GM18907 (cell line): ENCODE measurements at regions not wholly inside any gene's neighbourhood (a gene's known extent, or its start where the extent isn't known, plus 50 kb on each side); places are given as distances from the start of the nearest gene placed in this dataset.

Source experiments
- ATAC-seq: cut with Tn5 transposase; IDR thresholded peaks from one replicate; pipeline ENCODE4 v1.9.1; 2021; ENCODE audit warnings: mild to moderate bottlenecking, moderate library complexity; ENCODE audit not compliant: unreplicated experiment

DNA sequence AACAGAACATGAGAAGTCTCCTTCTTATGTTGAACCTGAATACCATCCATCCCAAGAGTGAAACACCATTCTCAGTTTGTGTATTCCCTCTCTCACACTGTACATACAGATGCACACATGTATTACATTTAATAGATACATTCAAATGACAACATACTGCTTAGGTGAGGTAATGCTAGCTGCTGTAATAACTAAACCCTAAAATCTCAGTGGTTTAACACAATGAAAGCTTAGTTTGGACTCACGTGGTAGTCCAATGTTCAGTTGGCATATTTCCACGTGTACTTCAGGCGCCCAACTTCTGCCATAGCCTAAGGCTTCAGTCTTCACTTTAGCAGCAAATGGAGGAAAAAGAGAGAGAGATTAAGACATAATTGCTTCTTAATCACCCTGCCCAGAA is 351.1 kb upstream of the PMFBP1 start:
- ATAC-seq: no peak

DNA sequence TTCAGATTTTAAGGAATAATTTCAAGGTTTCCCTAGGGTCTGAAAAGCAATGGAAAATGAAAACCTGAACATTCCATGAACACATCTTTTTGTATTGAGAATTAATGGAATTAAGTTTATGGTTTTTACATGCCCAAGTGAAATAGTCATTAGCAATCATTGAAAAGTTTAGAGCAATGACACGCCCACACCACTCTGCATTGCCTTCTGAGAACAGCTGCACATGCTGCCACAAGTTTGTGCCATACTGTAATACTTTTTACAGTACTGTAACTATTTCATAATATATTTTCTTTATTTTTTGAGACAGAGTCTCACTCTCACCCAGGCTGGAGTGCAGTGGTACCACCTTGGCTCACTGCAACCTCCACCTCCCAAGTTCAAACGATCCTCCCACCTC is 345.2 kb upstream of the PMFBP1 start:
- ATAC-seq: no peak

DNA sequence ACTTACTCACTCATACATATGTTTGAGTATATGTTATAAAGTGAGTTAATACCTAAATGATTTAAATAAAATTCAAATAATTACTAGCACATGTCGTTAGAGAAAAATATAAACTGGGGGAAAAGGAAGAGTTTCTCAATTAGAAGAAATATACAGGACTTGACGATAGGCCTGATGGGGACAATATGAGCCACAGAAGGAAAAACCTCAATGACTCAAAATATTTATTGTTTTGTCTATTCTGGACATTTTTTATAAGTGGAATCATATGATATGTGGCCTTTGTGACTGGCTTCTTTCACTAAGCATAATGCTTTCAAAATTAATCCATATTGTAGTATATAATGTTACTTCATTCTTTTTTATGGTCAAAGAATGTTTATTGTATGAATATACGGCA is 339.2 kb upstream of the PMFBP1 start:
- ATAC-seq: no peak

DNA sequence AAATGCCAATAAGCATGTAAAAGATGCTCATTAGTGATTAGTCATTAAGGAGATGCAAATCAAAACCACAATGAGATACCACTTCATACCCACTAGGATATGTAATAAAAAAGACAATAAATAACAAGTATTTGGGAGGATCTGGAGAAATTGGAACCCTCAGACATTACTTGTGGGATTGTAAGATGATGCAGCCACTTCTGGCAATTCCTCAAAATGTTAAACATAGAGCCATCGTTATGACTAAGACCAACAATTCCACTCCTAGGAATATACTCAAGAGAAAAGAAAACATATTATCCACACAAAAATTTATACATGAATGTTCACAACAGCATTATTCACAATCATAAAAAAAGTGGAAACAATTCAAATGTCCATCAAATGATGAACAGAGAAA is 336.2 kb upstream of the PMFBP1 start:
- no peak for ATAC-seq

DNA sequence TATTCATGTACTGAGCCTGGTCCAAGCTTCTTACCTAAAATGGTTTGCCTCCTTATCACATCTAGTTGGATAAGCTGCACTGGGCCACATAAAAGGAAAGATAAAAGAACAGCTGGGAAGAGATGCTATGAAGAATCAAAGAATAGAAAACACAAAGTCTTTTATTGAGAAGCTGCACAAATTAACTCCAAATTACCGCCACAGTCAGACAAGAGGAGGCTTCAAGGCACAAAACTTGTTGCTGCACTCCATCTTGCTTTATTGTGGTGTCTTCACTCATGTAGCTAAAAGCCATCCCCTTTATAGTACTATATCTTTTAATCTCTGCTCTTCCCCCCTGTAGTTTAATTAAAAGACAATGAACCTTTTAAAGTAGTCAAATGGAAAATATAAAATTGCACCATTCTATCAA is 330.6 kb upstream of the PMFBP1 start:
- no peak for ATAC-seq

DNA sequence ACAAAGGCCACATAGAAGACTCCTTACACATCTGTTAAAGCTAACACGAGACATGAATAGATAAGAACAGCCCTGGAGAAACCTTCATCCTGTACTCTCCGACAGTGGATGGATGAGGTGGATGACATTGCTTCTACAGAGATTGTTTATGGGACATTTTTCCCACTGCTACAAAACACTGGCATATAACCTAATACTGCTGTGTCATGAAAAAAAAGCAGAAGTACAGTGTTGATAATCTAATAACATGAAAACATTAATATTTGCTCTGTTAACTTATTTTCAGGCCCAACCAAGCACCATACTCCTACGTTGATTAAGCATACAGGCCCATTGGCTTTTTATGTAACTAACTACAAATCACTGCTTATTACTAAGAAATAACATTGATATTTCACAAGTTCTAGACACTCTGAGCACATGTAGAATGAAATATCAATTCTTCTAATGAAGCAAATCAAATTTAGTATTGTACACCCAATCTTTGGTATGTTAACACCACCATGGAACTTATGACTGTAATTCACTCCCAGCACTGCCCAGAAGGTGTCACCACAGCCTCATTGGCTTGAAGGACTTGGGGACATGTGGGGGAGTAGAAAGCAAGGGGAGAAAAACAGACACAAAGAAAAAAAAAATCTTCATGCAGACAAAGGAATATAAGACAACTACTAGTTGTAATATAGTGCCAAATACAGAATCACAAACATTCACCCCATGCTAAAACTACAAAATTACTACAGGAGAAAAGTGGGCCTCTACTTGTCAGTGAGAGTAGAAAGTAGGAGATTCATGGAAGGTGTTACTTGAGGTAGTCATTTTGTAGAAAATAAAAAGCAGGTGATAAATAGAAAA is 330.0 kb upstream of the PMFBP1 start:
- ATAC-seq: peak; percentile 91

DNA sequence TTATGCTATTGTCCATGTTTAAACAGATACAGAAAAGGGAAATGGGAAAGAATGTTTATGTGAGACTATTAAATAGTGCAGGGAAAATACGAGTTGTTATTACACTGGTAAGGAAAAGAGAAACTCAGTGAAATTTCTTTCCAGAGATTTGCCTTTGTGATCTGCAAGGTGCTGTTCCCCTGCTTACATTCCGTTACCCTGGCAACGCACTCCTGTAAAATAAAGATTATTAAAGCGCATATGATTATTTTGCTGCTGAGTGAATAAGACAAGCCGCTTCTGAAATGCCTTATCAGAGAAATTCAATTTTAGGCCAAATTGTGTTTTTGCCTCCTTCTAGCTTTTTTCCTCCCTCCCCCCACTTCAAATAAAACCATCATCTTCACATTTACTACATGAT is 328.6 kb upstream of the PMFBP1 start:
- no peak for ATAC-seq

DNA sequence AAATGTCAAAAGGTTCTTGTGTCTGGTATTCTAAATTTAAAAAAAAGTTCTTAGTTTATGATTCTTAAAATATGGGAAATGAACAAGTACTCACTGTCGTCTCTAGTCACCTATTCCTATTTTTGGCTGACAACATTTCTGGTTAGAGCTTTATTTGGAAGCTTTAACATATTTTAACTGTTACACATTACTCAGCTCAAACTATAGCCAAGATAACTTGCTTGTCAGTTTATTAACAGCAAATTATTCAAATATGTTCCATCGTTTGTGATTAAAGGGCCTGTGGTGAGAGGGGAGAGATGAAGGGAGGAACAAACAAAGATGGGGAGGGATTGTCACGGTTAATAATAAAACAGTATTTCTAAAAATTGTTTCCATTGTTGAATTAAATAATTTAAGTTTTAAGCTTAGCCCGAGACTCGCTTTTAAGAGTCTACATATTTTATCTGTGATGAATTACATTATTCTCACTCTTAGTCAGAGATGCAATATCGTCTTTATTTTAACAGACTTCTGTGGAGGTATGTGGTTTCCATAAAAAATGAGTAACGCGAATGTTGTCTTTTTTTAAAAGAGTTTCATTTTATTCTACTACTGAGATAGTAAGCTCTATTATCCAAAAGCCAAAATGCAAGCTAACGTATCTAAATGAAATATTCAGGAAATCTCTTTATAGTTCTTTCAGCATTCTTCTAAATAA is 321.9 kb upstream of the PMFBP1 start:
- ATAC-seq: no peak

DNA sequence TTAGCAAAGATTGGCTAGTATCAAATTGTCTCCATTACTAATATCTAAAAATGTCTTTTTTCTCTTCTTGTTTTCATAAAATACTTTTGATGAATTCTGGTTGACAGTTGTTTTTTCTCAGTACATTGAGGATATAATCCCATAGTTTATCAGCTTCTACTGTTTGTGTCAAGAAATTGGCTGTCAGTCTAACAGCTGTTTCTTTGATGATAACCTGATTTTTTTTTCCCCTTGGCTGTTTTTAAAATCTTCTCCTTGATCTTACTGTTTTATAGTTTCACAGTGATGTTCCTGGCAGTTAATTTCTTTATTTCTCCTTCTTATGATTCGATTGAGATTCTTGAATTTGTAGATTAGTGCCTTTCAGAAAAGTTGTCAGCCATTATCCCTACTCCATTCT is 315.3 kb upstream of the PMFBP1 start:
- ATAC-seq: no peak

DNA sequence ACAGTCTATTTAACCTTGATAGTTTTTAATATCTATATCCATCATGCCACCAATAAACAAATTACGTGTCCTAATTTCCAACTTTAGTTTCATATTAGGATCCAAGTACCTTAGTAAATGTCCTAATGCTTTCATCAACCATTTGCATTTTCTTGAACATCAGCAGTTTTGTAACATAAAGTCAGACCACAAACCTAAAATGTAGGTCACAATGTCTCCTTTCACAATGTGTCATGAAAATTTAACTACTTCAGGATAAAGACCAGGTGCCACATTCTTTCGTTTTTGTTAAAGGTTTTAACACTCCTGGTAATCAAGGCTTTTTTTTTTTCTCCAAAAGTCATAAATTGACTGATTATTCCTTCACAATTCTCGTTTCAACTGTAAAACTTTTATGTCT is 310.7 kb upstream of the PMFBP1 start:
- ATAC-seq: peak; percentile 59

DNA sequence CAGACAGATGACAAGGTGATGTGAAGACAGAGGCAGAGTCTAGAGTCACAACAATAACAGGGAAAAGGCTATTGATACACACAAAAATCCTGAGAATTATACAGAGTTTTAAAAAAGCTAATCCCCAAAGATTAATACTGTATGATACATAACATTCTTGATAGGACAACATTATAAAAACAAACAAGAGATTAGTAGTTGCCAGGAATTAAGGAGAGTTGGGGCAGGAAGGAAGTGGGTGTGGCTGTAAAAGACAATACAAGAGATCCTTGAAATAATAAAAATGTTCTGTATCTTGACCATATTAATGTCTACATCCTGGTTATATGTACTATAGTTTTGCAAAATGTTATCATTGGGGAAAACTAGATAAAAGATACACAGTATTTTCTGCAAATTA is 309.5 kb upstream of the PMFBP1 start:
- ATAC-seq: no peak

DNA sequence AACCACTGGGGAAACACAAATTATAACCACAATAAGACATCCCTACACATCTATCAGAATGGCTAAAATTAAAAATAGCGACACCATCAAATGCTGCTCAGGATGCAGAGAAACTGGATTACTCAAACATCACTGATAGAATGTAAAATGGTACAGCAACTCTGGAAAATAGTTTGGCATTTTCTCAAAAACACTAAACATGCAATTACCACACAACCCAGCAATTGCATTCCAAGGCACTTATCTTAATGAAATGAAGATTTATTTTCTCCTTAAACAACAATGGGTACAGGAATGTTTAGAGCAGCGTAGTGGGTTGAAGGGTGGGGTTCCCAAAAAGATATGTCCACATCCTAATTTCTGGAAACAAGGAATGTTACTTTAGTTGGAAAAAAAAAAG is 309.0 kb upstream of the PMFBP1 start:
- no peak for ATAC-seq

DNA sequence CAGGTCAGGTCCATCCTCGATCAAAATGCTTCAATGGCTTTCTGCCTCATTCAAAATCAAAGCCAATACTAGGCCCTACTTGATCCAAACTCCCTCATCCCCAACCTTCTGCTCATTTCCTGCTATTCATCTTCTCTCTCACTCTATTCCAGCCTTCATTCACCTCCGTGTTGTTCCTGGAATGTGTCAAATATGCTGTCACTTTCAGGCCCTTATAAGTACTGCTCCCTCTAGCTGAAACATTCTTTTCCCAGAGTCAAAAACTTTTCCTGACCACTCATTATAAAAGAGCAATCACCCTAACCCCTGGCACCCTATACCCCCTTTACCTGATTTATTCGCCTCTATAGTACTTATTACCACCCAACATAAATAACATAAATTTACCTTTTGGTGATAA is 303.7 kb upstream of the PMFBP1 start:
- ATAC-seq: no peak

DNA sequence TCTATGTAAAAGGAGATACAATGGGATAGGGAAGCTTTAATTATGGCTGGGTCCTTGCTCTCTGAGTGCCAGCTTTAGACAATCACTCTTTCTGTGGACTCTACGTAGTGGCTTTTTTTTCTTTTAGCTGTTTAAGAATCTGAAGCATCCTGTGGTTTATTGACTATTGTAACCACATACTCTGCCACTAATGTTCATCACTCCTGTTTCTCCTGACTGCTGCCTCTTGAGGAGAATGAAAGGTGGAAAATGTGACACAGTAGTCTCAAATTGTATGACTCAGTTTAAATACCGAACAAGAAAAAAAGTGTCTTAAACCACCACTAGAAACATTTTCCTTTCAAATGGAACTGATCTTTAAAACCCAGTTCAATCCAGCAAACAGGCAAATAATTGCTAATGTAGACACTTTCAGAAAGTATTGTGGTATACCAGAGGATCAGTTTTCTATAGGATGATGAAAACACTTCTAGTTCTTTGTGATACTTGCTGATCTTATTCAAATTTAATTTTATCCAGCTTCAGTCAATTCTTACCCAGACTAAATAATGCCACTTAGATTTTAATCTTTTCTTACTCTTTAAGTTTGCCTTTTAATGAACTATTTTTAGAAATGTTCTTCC is 302.7 kb upstream of the PMFBP1 start:
- no peak for ATAC-seq

DNA sequence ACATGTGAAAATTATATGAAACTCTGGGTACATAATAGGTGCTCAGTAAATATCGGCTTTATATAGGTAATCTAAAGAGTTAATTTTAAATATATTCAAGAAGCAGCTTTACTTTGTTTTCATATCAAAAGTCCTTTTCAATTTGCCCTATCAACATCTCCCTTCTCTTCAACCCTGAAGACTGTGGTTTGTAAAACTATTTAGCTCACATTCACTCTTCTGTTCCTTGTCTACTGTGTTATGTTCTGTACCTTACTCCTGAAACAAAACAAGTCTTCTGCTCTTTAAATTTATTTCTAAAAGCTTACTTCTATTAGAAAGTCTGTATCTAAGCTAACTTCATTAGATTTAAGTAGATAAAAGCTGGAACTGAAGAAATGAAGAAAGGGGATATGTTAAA is 301.7 kb upstream of the PMFBP1 start:
- no peak for ATAC-seq

DNA sequence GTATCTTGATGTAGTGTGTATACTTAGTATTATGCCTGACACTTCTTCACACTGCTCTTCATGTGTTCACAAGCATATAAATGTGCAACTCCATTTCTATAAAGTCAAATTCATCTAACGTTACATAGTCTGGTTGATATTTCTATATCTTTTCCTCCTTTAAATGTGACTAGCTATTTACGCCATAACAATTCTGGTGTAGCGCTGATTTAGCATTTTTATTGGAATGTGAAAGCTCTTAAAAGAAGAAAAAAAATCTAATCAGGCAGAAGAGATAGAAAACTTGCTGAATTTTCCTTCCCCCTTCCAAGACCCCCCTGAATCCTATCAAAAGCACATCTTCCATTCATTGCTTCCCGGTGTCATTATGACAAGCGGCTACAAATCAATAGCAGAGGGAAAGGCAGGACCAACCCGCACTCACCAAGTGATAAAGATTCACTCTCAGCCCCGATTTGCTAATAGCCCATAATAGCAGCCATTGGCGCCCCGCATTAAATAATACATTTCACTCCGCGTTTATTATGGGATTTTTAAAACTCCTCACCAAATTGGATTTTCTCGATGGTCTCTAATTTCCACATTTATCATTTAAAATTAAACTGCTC is 299.5 kb upstream of the PMFBP1 start:
- ATAC-seq: no peak

DNA sequence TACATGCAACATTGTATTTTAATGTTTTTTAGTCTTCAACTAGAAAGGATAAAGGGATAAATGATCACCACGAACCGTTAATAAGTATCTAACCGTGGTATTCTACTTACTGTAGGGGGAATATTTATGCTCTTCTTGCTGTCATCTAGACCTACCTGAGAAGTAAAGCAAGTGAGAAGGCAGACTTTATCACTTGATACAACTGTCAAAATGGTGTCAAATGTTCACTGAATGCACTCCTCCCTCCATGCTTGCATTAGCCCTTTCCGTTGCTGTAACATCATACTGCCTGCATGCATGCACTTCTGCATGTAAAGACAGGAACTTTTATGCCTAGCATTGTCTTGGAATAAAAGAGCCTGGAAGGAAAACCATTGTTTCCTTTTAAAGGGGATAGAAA is 298.6 kb upstream of the PMFBP1 start:
- ATAC-seq: no peak

DNA sequence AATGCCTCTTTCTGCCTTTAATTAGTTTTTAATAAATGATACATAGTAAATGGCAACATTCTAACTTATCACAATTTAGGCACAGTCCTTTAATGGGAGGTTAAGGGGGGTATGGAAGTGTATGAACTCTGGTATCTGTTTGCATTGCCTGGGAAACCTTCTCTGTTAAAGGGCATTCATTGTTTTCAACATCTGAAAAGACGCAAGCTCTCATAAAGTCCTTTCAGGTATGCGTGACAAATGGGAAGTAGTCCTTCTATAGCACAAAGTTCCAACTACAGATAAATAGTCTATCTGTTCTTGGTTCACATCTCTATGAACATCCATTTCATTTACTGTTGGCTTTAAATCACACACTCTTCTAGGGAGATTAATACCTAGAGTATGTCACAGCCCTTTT is 298.0 kb upstream of the PMFBP1 start:
- no peak for ATAC-seq

DNA sequence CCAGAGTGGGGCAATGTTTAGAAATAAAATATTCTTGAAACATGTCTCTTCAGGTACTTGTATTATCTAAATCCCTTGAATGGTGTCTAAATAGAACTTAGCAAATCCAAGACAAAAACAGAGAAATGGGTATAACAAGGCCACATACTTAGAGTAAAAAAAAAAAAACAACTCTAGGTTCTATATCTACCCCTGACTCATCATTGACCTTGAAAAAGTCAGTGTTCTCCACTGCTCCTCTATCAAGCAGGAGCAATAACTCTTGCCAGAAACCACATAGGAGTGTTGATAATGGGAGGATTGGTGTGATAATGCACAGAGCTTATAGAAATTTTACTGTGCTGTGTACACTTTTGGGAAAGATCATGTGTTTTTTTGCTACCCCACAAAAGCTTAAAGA is 296.6 kb upstream of the PMFBP1 start:
- ATAC-seq: no peak

DNA sequence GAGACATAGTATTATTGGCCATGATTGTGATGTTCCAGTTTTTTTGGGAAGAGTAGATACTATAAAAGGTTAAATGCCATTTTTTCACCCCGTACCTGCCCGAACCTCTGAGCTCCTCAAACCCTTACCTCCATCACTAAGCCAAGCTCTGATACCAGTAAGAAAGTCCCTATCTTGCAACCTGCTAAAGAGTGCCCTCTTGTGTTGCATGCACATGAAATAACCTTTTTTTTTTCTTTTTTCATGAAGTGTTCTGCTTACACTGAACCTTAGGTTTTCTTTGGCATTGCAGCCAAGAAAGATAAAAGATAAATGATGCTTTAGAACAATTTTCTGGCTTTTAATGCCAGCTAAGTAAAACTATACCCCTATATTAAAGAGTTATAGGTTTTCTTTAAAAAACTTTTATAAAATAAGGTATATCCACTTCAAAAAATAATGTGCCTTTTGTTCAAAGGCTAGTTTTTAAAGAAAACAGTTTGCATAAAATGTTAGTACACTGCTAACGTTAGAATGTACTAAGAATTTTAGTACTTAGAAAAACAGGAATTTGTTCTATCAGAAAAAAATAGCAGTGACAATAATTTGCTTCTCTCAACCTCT is 295.3 kb upstream of the PMFBP1 start:
- ATAC-seq: no peak
